A673 (cell line): ENCODE measurements at regions not wholly inside any gene's neighbourhood (a gene's known extent, or its start where the extent isn't known, plus 50 kb on each side); places are given as distances from the start of the nearest gene placed in this dataset.

Experiments
- BruUV-seq: library from RNA; stranded (reverse); fragments of 400-500 nt; replicated peaks from 2 replicates; lab custom pipeline; 2021; lab: Mats Ljungman, UMichigan
- CTCF ChIA-PET: fragments of 300-600 bp; sonication (Branson Sonifier 250); formaldehyde crosslinking; loops from one replicate; lab custom pipeline; 2022; ENCODE audit warnings: antibody characterized with exemption; lab: Charles Lee
- POLR2A ChIA-PET: fragments of 300-600 bp; sonication (Branson Sonifier 250); formaldehyde crosslinking; loops from one replicate; lab custom pipeline; 2022; ENCODE audit warnings: antibody characterized with exemption; ENCODE audit not compliant: low non-redundant PET; lab: Charles Lee
- DNase-seq: peaks from one replicate; pipeline ENCODE4 v3.0.0-alpha.2; 2015; ENCODE audit warnings: low spot score
- H3K27ac ChIP-seq: fragments of 200-600 bp; sonication (generic); 2 replicates; pipeline ENCODE4 v1.5.1; 2016; ENCODE audit warnings: mixed run types, low read depth, mild to moderate bottlenecking, mixed read lengths, antibody characterized with exemption, low read length; ENCODE audit not compliant: poor library complexity, severe bottlenecking
- H3K27me3 ChIP-seq: fragments of 200-600 bp; sonication (generic); replicated peaks from 2 replicates; pipeline ENCODE4 v1.6.1; 2017; ENCODE audit warnings: mixed run types, low read depth, mild to moderate bottlenecking, mixed read lengths, antibody characterized with exemption, low read length; ENCODE audit not compliant: insufficient read depth, poor library complexity
- H3K36me3 ChIP-seq: fragments of 200-600 bp; sonication (generic); 2 replicates; pipeline ENCODE4 v1.6.1; 2016; ENCODE audit warnings: mixed run types, mild to moderate bottlenecking, mixed read lengths, antibody characterized with exemption, low read length; ENCODE audit not compliant: insufficient read depth, poor library complexity, severe bottlenecking
- H3K4me1 ChIP-seq: fragments of 200-600 bp; sonication (generic); 2 replicates; pipeline ENCODE4 v1.6.1; 2017; ENCODE audit warnings: mixed run types, mild to moderate bottlenecking, mixed read lengths, antibody characterized with exemption, low read length; ENCODE audit not compliant: insufficient read depth, poor library complexity, severe bottlenecking
- H3K4me3 ChIP-seq: fragments of 200-600 bp; sonication (generic); 2 replicates; pipeline ENCODE4 v1.5.1; 2016; ENCODE audit warnings: low read depth, mixed run types, mild to moderate bottlenecking, mixed read lengths, low read length; ENCODE audit not compliant: poor library complexity, severe bottlenecking
- H3K9me3 ChIP-seq: fragments of 200-600 bp; sonication (generic); 2 replicates; pipeline ENCODE4 v1.6.1; 2016; ENCODE audit warnings: mixed run types, low read depth, mild to moderate bottlenecking, mixed read lengths, antibody characterized with exemption, low read length; ENCODE audit not compliant: poor library complexity, severe bottlenecking
- CTCF ChIP-seq: fragments of 300-800, 200-600 bp; sonication (generic); conservative IDR thresholded peaks from 2 replicates; pipeline ENCODE4 v1.5.1; 2017; ENCODE audit warnings: low read depth, mild to moderate bottlenecking, antibody characterized with exemption, low read length, moderate library complexity, mixed read lengths
- EZH2 ChIP-seq: fragments of 200-600 bp; sonication (generic); IDR thresholded peaks from 2 replicates; pipeline ENCODE4 v1.6.1; 2017; ENCODE audit warnings: borderline replicate concordance, low read depth, mild to moderate bottlenecking, mixed read lengths, antibody characterized with exemption, low read length; ENCODE audit not compliant: poor library complexity, severe bottlenecking
- intact Hi-C: fragments of 100-400 bp; cut with micrococcal nuclease; formaldehyde crosslinking; loops from one replicate; pipeline ENCODE4 v1.10.0; 2022; ENCODE audit not compliant: unreplicated experiment

- H3K4me1 ChIP-seq: no peaks in the 10 kb centered on the region
- peaks cover 9% of the 10 kb centered on the region for H3K27me3 ChIP-seq
- no peak for DNase-seq
- POLR2A ChIA-PET: no interaction called here
- intact Hi-C loops: no loop called here
- no peak for TF ChIP-seq EZH2
- no peak for TF ChIP-seq CTCF
- H3K36me3 ChIP-seq: no peaks in the 10 kb centered on the region
- H3K9me3 ChIP-seq: no peaks in the 10 kb centered on the region
- no peak overlapping the region for H3K27ac ChIP-seq
- CTCF ChIA-PET: no interaction called here
- no peak overlapping the region for H3K4me3 ChIP-seq
- no TSS peak for BruUV-seq
Observed at GRCh38 chr15:68484696-68485400, 52.9 kb upstream of the ITGA11 start.

- intact Hi-C loops: no loop called here
- no peak for DNase-seq
- H3K27me3 ChIP-seq: peaks cover 14% of the 10 kb centered on the region
- no peak overlapping the region for H3K4me3 ChIP-seq
- BruUV-seq: no TSS peak
- H3K9me3 ChIP-seq: no peaks in the 10 kb centered on the region
- H3K27ac ChIP-seq: no peak overlapping the region
- no peaks in the 10 kb centered on the region for H3K4me1 ChIP-seq
- no peaks in the 10 kb centered on the region for H3K36me3 ChIP-seq
- ChIA-PET CTCF (no interaction called here), POLR2A (no interaction called here)
- no peak for TF ChIP-seq CTCF
Observed at GRCh38 chr15:68485721-68486360, 53.9 kb upstream of the ITGA11 start.

DNA sequence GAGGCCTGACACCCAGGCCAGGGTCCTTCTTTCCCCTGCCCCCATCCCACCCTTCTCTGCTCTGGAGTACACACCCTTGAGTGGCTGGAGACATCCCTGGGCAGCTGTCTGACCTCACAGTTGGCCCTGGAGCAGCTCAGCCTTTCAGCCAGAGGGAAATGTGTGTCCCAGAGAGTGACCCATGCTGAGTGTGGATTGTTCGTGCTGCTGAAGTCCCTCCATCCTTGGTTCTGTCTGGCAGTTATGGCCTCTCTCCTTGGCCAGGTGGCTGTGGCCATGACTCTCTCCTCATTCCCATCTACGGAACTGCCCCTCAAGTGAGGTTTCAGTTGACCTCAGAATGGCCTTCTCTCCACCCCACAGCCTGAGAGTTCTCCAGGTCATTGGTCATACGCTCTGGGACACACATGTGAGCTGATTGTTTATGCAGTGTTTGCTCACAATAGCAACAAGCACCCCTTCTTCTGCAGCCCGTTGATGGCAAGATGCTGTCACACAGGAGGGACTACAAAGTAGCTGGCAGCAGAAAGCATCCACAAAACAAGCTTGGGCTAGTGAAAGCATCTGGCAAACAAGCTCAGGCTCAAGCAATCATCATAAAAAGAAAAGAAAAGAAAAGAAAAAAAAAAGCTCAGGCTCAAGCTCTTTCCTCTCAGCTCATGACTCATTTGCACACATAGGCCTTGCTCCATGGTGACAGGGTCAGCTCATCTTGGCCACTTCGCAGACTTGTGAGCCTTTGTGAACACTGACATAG, 55.3 kb upstream of the ITGA11 start:
- ChIA-PET POLR2A (no interaction called here), CTCF (no interaction called here)
- peaks cover 20% of the 10 kb centered on the region for H3K27me3 ChIP-seq
- no peak overlapping the region for H3K27ac ChIP-seq
- DNase-seq: no peak
- no peaks in the 10 kb centered on the region for H3K4me1 ChIP-seq
- intact Hi-C loops: no loop called here
- no peaks in the 10 kb centered on the region for H3K9me3 ChIP-seq
- BruUV-seq: no TSS peak
- no peaks in the 10 kb centered on the region for H3K36me3 ChIP-seq
- TF ChIP-seq CTCF (no peak), EZH2 (no peak)
- H3K4me3 ChIP-seq: no peak overlapping the region
